OCI-LY7 (cell line): ENCODE measurements at regions not wholly inside any gene's neighbourhood (a gene's known extent, or its start where the extent isn't known, plus 50 kb on each side); places are given as distances from the start of the nearest gene placed in this dataset.

Source experiments
- BruUV-seq: library from RNA; stranded (reverse); fragments of 400-500 nt; replicated peaks from 2 replicates; lab custom pipeline; 2021; lab: Mats Ljungman, UMichigan
- CTCF ChIA-PET: fragments of 300-600 bp; sonication (Branson Sonifier 250); formaldehyde crosslinking; loops from one replicate; lab custom pipeline; 2022; ENCODE audit warnings: antibody characterized with exemption; ENCODE audit not compliant: unreplicated experiment; lab: Charles Lee
- POLR2A ChIA-PET: fragments of 300-600 bp; sonication (Branson Sonifier 250); formaldehyde crosslinking; loops from one replicate; lab custom pipeline; 2022; ENCODE audit warnings: antibody characterized with exemption; lab: Charles Lee
- DNase-seq: peaks from one replicate; pipeline ENCODE4 v3.0.0-alpha.2; 2015; ENCODE audit warnings: low spot score
- H2AFZ ChIP-seq: fragments of 200-600 bp; sonication (generic), shearing (Covaris generic); 2 replicates; pipeline ENCODE4 v1.6.1; 2014; ENCODE audit warnings: mild to moderate bottlenecking, antibody characterized with exemption, low read length, moderate library complexity
- H3K27ac ChIP-seq: fragments of 200-600 bp; sonication (generic); 2 replicates; pipeline ENCODE4 v1.5.1; 2014; ENCODE audit warnings: mixed run types, low read depth, mild to moderate bottlenecking, moderate library complexity, low read length, inconsistent platforms; ENCODE audit not compliant: poor library complexity, severe bottlenecking
- H3K36me3 ChIP-seq: fragments of 200-600 bp; sonication (generic); 2 replicates; pipeline ENCODE4 v1.6.1; 2014; ENCODE audit warnings: mild to moderate bottlenecking, antibody characterized with exemption, low read length, moderate library complexity, mixed read lengths; ENCODE audit not compliant: insufficient read depth
- H3K4me1 ChIP-seq: fragments of 200-600 bp; sonication (generic); 2 replicates; pipeline ENCODE4 v1.5.1; 2014; ENCODE audit warnings: mild to moderate bottlenecking, low read length; ENCODE audit not compliant: insufficient read depth, poor library complexity, severe bottlenecking
- H3K4me2 ChIP-seq: fragments of 200-600 bp; sonication (generic); 2 replicates; pipeline ENCODE4 v1.6.1; 2014; ENCODE audit warnings: mild to moderate bottlenecking, low read length
- H3K4me3 ChIP-seq: fragments of 200-600 bp; sonication (generic); 2 replicates; pipeline ENCODE4 v1.5.1; 2014; ENCODE audit warnings: mild to moderate bottlenecking, low read depth, low read length; ENCODE audit not compliant: poor library complexity, severe bottlenecking
- H3K79me2 ChIP-seq: fragments of 200-600 bp; sonication (generic); 2 replicates; pipeline ENCODE4 v1.6.1; 2016; ENCODE audit warnings: low read depth, mild to moderate bottlenecking, low read length, moderate library complexity, mixed read lengths; ENCODE audit not compliant: insufficient read depth
- H3K9me2 ChIP-seq: fragments of 200-600 bp; sonication (generic); 2 replicates; pipeline ENCODE4 v1.6.1; 2016; ENCODE audit warnings: mild to moderate bottlenecking, low read length, mixed read lengths; ENCODE audit not compliant: insufficient read depth
- H3K9me3 ChIP-seq: fragments of 200-600 bp; sonication (generic); 2 replicates; pipeline ENCODE4 v1.6.1; 2014; ENCODE audit warnings: mild to moderate bottlenecking, mixed run types, low read length, mixed read lengths
- H4K20me1 ChIP-seq: fragments of 200-600 bp; sonication (generic); 2 replicates; pipeline ENCODE4 v1.6.1; 2014; ENCODE audit warnings: mild to moderate bottlenecking, antibody characterized with exemption, low read length, moderate library complexity, mixed read lengths; ENCODE audit not compliant: insufficient read depth
- CTCF ChIP-seq: fragments of 200-600 bp; sonication (generic); conservative IDR thresholded peaks from 2 replicates; pipeline ENCODE4 v1.5.1; 2014; ENCODE audit warnings: mild to moderate bottlenecking, antibody characterized with exemption, low read length, moderate library complexity, mixed read lengths
- EZH2phosphoT487 ChIP-seq: fragments of 200-600 bp; sonication (generic); IDR thresholded peaks from 2 replicates; pipeline ENCODE4 v1.6.1; 2018; ENCODE audit warnings: low read depth, borderline replicate concordance, mild to moderate bottlenecking, mixed run types, antibody characterized with exemption, low read length, moderate library complexity, mixed read lengths
- intact Hi-C: fragments of 100-400 bp; cut with micrococcal nuclease; formaldehyde crosslinking; loops from one replicate; pipeline ENCODE4 v1.10.0; 2022; ENCODE audit not compliant: unreplicated experiment

GRCh38 chr6:66935612-66936011, 1228.6 kb upstream of the EYS start:
- Histone ChIP-seq H2AFZ (no peak overlapping the region), H3K79me2 (no peaks in the 10 kb centered on the region), H3K4me3 (no peak overlapping the region), H3K9me2 (no peaks in the 10 kb centered on the region), H3K4me1 (no peaks in the 10 kb centered on the region), H3K4me2 (no peak overlapping the region), H3K36me3 (no peaks in the 10 kb centered on the region), H3K9me3 (no peaks in the 10 kb centered on the region), H3K27ac (no peak overlapping the region), H4K20me1 (no peaks in the 10 kb centered on the region)
- no peak for DNase-seq
- POLR2A ChIA-PET, result no interaction called here
- TF ChIP-seq CTCF (no peak), EZH2phosphoT487 (no peak)
- intact Hi-C loops, result no loop called here
- no TSS peak for BruUV-seq
- CTCF ChIA-PET, result no interaction called here

- DNase-seq, result no peak
- POLR2A ChIA-PET, result no interaction called here
- no TSS peak for BruUV-seq
- H2AFZ ChIP-seq, result no peak overlapping the region
- H4K20me1 ChIP-seq, result no peaks in the 10 kb centered on the region
- no peaks in the 10 kb centered on the region for H3K9me2 ChIP-seq
- H3K4me2 ChIP-seq, result no peak overlapping the region
- no peaks in the 10 kb centered on the region for H3K4me1 ChIP-seq
- TF ChIP-seq EZH2phosphoT487 (no peak), CTCF (no peak)
- H3K9me3 ChIP-seq, result no peaks in the 10 kb centered on the region
- no peaks in the 10 kb centered on the region for H3K36me3 ChIP-seq
- no peak overlapping the region for H3K4me3 ChIP-seq
- H3K27ac ChIP-seq, result no peak overlapping the region
- no peaks in the 10 kb centered on the region for H3K79me2 ChIP-seq
- CTCF ChIA-PET, result no interaction called here
- intact Hi-C loops, result no loop called here
These were observed 1224.8 kb upstream of the EYS start for GRCh38 chr6:66931787-66932186.

- H3K9me3 ChIP-seq, result 0 out of 2 replicates have a peak, but pooled peaks cover under 1% of the 10 kb centered on the region
- no peaks in the 10 kb centered on the region for H3K4me1 ChIP-seq
- no peak for DNase-seq
- TF ChIP-seq CTCF, result no peak
- TF ChIP-seq EZH2phosphoT487, result no peak
- ChIA-PET CTCF (no interaction called here), POLR2A (no interaction called here)
- H3K4me3 ChIP-seq, result no peak overlapping the region
- no TSS peak for BruUV-seq
- H2AFZ ChIP-seq, result no peak overlapping the region
- H3K36me3 ChIP-seq, result no peaks in the 10 kb centered on the region
- no peaks in the 10 kb centered on the region for H4K20me1 ChIP-seq
- no peaks in the 10 kb centered on the region for H3K79me2 ChIP-seq
- no peaks in the 10 kb centered on the region for H3K9me2 ChIP-seq
- no peak overlapping the region for H3K4me2 ChIP-seq
- intact Hi-C loops, result no loop called here
- no peak overlapping the region for H3K27ac ChIP-seq
These were observed 1223.7 kb upstream of the EYS start for GRCh38 chr6:66930559-66931290.
